NT2/D1 (cell line): ENCODE measurements at regions not wholly inside any gene's neighbourhood (a gene's known extent, or its start where the extent isn't known, plus 50 kb on each side); places are given as distances from the start of the nearest gene placed in this dataset.
"Not testable (repeated sequence)": the region's sequence is repeated elsewhere in the genome, so short reads cannot be mapped to it uniquely, and the experiment has no call there.

Source experiments
- YY1 ChIP-seq: IDR thresholded peaks from 2 replicates; pipeline ENCODE4 v1.6.1; 2011; ENCODE audit not compliant: insufficient read length, insufficient read depth
- ZNF274 ChIP-seq: IDR thresholded peaks from 2 replicates; pipeline ENCODE4 v1.6.1; 2011; ENCODE audit warnings: mild to moderate bottlenecking, low read depth, low read length

DNA sequence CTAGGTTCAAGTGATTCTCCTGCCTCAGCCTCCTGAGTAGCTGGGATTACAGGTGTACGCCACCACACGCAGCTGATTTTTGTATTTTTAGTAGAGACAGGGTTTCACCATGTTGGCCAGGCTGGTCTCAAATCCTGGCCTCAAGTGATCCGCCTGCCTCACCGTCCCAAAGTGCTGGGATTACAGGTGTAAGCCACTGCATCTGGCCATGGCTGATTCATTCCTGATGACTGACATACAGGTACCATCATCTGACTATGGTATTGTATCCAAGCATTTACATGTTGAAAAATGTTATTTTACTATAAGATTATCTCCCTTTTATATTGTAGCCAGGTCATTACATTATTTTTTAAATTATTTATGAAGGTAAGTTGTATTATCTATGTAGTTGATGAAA is 180.5 kb downstream of the NRP2 start:
- not testable (repeated sequence) for TF ChIP-seq ZNF274, YY1
